H4 (cell line): ENCODE measurements at regions not wholly inside any gene's neighbourhood (a gene's known extent, or its start where the extent isn't known, plus 50 kb on each side); places are given as distances from the start of the nearest gene placed in this dataset.
A peak's percentile ranks its signal among the peaks of the same experiment; 100 is the strongest.

Experiments
- DNase-seq: peaks from one replicate; pipeline ENCODE4 v3.0.0-alpha.2; 2015; ENCODE audit warnings: low spot score

- no peak for DNase-seq
Observed at GRCh38 chr5:167579693-167580055, 711.8 kb upstream of the WWC1 start.

- DNase-seq = no peak
Observed at GRCh38 chr5:167580608-167581007, 710.8 kb upstream of the WWC1 start.

- no peak for DNase-seq
Observed at GRCh38 chr5:167582283-167582682, 709.2 kb upstream of the WWC1 start.

- DNase-seq = no peak
Observed at GRCh38 chr5:167582886-167583285, 708.6 kb upstream of the WWC1 start.

- DNase-seq = no peak
Observed at GRCh38 chr5:167585184-167585583, 706.3 kb upstream of the WWC1 start.

- DNase-seq = peak; percentile 58
Observed at GRCh38 chr5:167587772-167588437, 703.5 kb upstream of the WWC1 start.

GRCh38 chr5:167592114-167592513, 699.3 kb upstream of the WWC1 start:
- no peak for DNase-seq

GRCh38 chr5:167593329-167594060, 698.0 kb upstream of the WWC1 start:
- no peak for DNase-seq

- DNase-seq = no peak
Observed at GRCh38 chr5:167594061-167594435, 697.4 kb upstream of the WWC1 start.

GRCh38 chr5:167594750-167595149, 696.7 kb upstream of the WWC1 start:
- no peak for DNase-seq

GRCh38 chr5:167595196-167595595, 696.2 kb upstream of the WWC1 start:
- no peak for DNase-seq

- DNase-seq = no peak
Observed at GRCh38 chr5:167598166-167598565, 693.3 kb upstream of the WWC1 start.

GRCh38 chr5:167602067-167602466, 689.4 kb upstream of the WWC1 start:
- no peak for DNase-seq

- no peak for DNase-seq
Observed at GRCh38 chr5:167603135-167603534, 688.3 kb upstream of the WWC1 start.

- no peak for DNase-seq
Observed at GRCh38 chr5:167608390-167609272, 682.8 kb upstream of the WWC1 start.

- no peak for DNase-seq
Observed at GRCh38 chr5:167614294-167615021, 677.0 kb upstream of the WWC1 start.

GRCh38 chr5:167616043-167616890, 675.2 kb upstream of the WWC1 start:
- no peak for DNase-seq

- no peak for DNase-seq
Observed at GRCh38 chr5:167623354-167623753, 668.1 kb upstream of the WWC1 start.

- no peak for DNase-seq
Observed at GRCh38 chr5:167624053-167624452, 667.4 kb upstream of the WWC1 start.

GRCh38 chr5:167626341-167627123, 664.9 kb upstream of the WWC1 start:
- DNase-seq = no peak
